Activated T-cell treated with anti-CD3 and anti-CD28 coated beads, Interleukin-2, amount 50 U/mL, for 24 hours (primary cell): ENCODE measurements at regions not wholly inside any gene's neighbourhood (a gene's known extent, or its start where the extent isn't known, plus 50 kb on each side); places are given as distances from the start of the nearest gene placed in this dataset.

Experiments
- DNase-seq: peaks from one replicate; pipeline ENCODE4 v3.0.0-alpha.2; 2020
- H3K27ac Mint-ChIP-seq: 2 replicates; pipeline ENCODE4 v1.8.0; 2020; ENCODE audit warnings: mild to moderate bottlenecking, mixed read lengths
- H3K27me3 Mint-ChIP-seq: 2 replicates; pipeline ENCODE4 v1.8.0; 2020; ENCODE audit warnings: mixed read lengths
- H3K36me3 Mint-ChIP-seq: 2 replicates; pipeline ENCODE4 v1.8.0; 2020; ENCODE audit warnings: low read depth, mixed read lengths
- H3K4me1 Mint-ChIP-seq: 2 replicates; pipeline ENCODE4 v1.8.0; 2020; ENCODE audit warnings: low read depth, mixed read lengths
- H3K4me3 Mint-ChIP-seq: 2 replicates; pipeline ENCODE4 v1.8.0; 2020; ENCODE audit warnings: mild to moderate bottlenecking, moderate library complexity, mixed read lengths
- H3K9me3 Mint-ChIP-seq: 2 replicates; pipeline ENCODE4 v1.8.0; 2020; ENCODE audit warnings: mixed read lengths

DNA sequence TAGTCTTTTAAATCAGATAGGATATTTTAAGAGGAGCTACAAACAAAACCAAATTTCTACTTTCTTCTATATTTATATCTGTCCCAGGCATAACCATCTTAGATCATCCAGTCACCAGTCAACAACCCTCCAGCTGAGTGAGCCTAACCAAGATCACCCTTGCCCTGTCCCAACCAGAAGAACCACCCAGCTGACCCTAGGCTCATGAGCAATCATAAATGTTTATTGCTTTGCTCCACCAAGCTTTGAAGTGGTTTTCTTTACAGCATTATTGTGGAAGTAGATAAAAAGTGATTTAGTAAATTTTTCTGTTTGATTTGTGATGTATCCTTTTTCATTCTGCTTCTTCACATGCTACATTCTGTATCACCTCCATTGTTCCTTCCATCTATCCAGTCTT, 167.2 kb upstream of the PIEZO2 start:
- Mint-ChIP-seq H3K9me3 (no peaks in the 10 kb centered on the region), H3K36me3 (no peaks in the 10 kb centered on the region), H3K27me3 (no peaks in the 10 kb centered on the region), H3K4me3 (no peak overlapping the region), H3K27ac (no peak overlapping the region), H3K4me1 (no peaks in the 10 kb centered on the region)
- no peak for DNase-seq

DNA sequence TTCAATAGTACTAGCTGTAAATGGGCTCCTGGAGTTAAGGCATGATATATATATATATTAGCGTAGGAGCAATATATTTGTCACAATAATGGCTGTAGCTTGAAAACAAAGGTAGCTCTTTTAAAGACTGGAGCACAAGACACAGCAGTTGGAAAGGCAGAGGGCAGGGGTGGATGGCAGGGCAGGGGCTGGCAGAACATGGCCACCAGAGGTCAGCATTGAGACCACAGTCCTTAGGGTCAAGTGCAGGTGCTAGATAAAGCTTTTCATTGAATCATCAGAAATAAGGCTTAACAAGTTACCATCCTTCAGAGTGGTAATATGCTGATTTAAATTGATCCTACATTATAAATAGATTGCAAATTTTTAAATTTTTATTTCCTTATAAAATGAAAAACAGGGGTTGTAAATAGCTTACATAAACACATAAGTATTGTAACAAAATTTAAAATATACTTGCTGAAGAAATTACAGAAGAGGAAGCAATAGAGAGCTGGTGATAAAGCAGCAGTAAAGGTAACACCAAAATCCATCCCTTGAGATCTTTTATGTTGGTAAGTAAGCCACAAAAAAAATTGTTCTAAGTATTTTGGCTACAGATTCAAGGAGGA, 161.2 kb upstream of the PIEZO2 start:
- no peak for DNase-seq
- H3K4me1 Mint-ChIP-seq: peaks cover 6% of the 10 kb centered on the region
- H3K4me3 Mint-ChIP-seq: no peak overlapping the region
- no peaks in the 10 kb centered on the region for H3K36me3 Mint-ChIP-seq
- H3K9me3 Mint-ChIP-seq: no peaks in the 10 kb centered on the region
- peaks cover 8% of the 10 kb centered on the region for H3K27me3 Mint-ChIP-seq
- no peak overlapping the region for H3K27ac Mint-ChIP-seq

DNA sequence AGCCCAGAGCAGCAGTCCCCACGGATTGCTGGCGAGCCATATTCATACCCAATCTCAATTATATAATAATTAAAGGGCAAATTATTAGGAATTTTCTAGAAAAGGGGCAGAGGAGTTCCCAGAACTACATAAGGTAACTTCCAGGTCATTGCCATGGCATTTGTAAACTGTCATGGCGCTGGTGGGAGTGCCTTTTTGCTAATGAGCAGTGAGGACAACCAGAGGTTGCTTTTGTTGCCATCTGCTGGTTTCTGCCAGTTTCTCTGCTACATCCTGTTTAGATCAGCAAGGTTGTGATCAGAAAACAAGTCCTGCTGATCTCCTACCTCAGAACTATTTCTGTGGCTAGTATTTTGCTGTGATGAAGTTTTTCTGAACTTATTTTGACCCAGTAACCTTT, 159.8 kb upstream of the PIEZO2 start:
- Mint-ChIP-seq H3K27me3 (peaks cover 8% of the 10 kb centered on the region), H3K9me3 (peaks cover 3% of the 10 kb centered on the region), H3K27ac (no peak overlapping the region), H3K4me1 (peaks cover 6% of the 10 kb centered on the region), H3K36me3 (no peaks in the 10 kb centered on the region), H3K4me3 (no peak overlapping the region)
- no peak for DNase-seq

DNA sequence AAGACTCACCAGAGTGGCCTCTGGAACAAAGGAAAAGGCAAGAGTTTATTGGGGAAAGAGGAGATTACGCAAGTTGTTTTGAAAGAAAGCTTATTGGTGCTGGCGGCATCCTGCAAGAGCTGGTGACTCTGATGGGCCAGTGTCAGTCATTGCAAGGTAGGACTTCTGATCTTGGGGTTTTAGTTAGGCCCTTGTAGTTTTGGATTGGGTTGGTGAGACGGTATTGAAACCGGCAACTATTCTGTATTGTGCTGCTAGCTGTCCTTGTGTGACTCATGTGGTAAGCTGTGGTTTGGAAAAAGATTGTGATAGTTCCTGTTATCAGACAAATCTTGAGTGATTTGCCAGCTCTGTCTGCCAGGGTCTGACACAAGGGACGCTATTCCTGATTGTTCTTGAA, 159.1 kb upstream of the PIEZO2 start:
- peaks cover 6% of the 10 kb centered on the region for H3K4me1 Mint-ChIP-seq
- peaks cover 3% of the 10 kb centered on the region for H3K9me3 Mint-ChIP-seq
- no peak overlapping the region for H3K27ac Mint-ChIP-seq
- no peak overlapping the region for H3K4me3 Mint-ChIP-seq
- H3K36me3 Mint-ChIP-seq: no peaks in the 10 kb centered on the region
- DNase-seq: no peak
- H3K27me3 Mint-ChIP-seq: peaks cover 8% of the 10 kb centered on the region

GRCh38 chr18:11307716-11308115, 158.3 kb upstream of the PIEZO2 start:
- H3K36me3 Mint-ChIP-seq: no peaks in the 10 kb centered on the region
- H3K4me1 Mint-ChIP-seq: peaks cover 6% of the 10 kb centered on the region
- H3K27ac Mint-ChIP-seq: no peak overlapping the region
- H3K4me3 Mint-ChIP-seq: no peak overlapping the region
- H3K9me3 Mint-ChIP-seq: peaks cover 3% of the 10 kb centered on the region
- DNase-seq: no peak
- peaks cover 8% of the 10 kb centered on the region for H3K27me3 Mint-ChIP-seq

- Mint-ChIP-seq H3K27me3 (peaks cover 8% of the 10 kb centered on the region), H3K4me3 (no peak overlapping the region), H3K36me3 (no peaks in the 10 kb centered on the region), H3K4me1 (peaks cover 6% of the 10 kb centered on the region), H3K9me3 (peaks cover 15% of the 10 kb centered on the region), H3K27ac (no peak overlapping the region)
- DNase-seq: no peak
Observed at GRCh38 chr18:11305507-11305906, 156.1 kb upstream of the PIEZO2 start.

DNA sequence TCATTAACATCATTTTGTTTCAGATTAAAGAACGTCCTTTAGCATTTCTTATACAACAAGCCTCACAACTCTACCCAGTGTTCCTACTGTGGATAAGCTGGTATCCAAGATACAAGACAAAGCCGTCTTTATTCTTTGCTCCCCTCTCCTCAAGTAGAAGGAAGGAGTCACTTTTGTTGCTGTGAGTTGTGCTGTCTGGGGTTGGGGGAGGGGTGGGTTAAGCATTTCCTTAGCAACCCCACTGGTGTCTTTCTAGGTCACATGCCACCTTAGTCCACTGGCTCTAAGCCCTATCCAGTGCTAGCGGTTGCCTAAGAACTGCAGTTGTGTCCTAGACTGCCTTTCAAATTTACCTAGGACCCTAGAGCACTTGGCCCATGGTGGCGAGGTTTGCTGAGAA, 155.6 kb upstream of the PIEZO2 start:
- no peaks in the 10 kb centered on the region for H3K36me3 Mint-ChIP-seq
- H3K9me3 Mint-ChIP-seq: peaks cover 18% of the 10 kb centered on the region
- H3K27ac Mint-ChIP-seq: no peak overlapping the region
- DNase-seq: no peak
- H3K4me1 Mint-ChIP-seq: peaks cover 6% of the 10 kb centered on the region
- H3K4me3 Mint-ChIP-seq: no peak overlapping the region
- H3K27me3 Mint-ChIP-seq: peaks cover 8% of the 10 kb centered on the region

DNA sequence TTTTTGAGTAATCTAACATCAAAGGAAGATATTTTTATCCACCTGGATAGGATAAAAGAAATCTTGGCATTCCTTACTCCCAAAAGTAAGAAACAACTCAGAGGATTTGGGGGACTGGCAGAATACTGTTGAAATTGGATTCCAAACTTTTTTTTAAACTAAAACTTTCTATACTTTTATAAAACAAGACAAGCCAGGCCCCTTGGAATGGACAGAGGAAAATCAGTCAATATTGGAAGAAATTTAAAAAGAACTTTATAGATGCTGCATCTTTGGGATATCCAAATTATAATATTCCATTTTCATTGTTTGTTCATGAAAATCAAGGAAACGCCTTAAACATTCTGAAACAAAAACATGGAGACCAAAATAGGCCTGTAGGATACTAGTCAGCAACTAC, 147.6 kb upstream of the PIEZO2 start:
- no peak overlapping the region for H3K4me3 Mint-ChIP-seq
- no peak for DNase-seq
- peaks cover 23% of the 10 kb centered on the region for H3K9me3 Mint-ChIP-seq
- no peaks in the 10 kb centered on the region for H3K36me3 Mint-ChIP-seq
- H3K27me3 Mint-ChIP-seq: no peaks in the 10 kb centered on the region
- no peak overlapping the region for H3K27ac Mint-ChIP-seq
- no peaks in the 10 kb centered on the region for H3K4me1 Mint-ChIP-seq

GRCh38 chr18:11293794-11294193, 144.4 kb upstream of the PIEZO2 start:
- no peak overlapping the region for H3K27ac Mint-ChIP-seq
- H3K9me3 Mint-ChIP-seq: peaks cover 3% of the 10 kb centered on the region
- H3K4me3 Mint-ChIP-seq: no peak overlapping the region
- no peaks in the 10 kb centered on the region for H3K4me1 Mint-ChIP-seq
- H3K36me3 Mint-ChIP-seq: no peaks in the 10 kb centered on the region
- H3K27me3 Mint-ChIP-seq: no peaks in the 10 kb centered on the region
- no peak for DNase-seq

GRCh38 chr18:11290786-11291185, 141.4 kb upstream of the PIEZO2 start:
- Mint-ChIP-seq H3K4me3 (no peak overlapping the region), H3K36me3 (no peaks in the 10 kb centered on the region), H3K27me3 (no peaks in the 10 kb centered on the region), H3K4me1 (no peaks in the 10 kb centered on the region), H3K9me3 (no peaks in the 10 kb centered on the region), H3K27ac (no peak overlapping the region)
- no peak for DNase-seq

DNA sequence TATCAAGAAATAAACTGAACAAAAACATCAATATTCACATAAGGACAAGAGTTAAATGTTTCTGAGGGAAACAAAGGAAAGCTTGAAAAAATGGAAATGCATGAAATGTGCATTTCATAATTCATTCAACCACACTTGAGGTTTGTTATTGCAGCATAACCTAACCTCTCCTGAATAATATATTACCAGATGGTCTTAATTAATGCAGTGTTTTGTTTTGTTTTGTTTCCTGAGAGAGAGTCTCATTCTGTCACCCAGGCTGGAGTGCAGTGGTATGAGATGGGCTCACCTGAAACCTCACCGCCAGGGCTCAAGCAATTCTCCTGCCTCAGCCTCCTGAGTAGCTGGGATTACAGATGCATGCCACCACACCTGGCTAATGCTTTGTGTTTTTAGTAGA, 139.9 kb upstream of the PIEZO2 start:
- no peaks in the 10 kb centered on the region for H3K36me3 Mint-ChIP-seq
- H3K4me1 Mint-ChIP-seq: no peaks in the 10 kb centered on the region
- DNase-seq: no peak
- no peaks in the 10 kb centered on the region for H3K9me3 Mint-ChIP-seq
- H3K4me3 Mint-ChIP-seq: no peak overlapping the region
- no peaks in the 10 kb centered on the region for H3K27me3 Mint-ChIP-seq
- H3K27ac Mint-ChIP-seq: no peak overlapping the region

DNA sequence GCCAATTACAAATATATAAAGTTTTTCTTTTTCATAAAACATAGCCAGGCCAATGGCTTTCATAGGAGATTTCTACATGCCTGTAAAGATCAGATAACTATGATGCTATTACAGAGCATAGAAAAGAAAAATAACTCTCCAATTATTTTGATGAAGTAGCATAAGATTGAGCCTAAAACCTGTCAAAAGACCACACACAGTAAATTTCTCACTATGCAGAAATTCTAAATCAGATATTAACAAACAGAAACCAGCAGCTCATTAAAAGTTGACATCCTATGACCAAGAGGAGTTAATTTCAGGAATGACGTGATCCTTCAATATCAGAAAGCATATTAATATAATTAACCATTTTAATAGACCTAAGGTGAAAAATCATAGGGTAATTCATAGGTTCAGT, 139.0 kb upstream of the PIEZO2 start:
- no peak overlapping the region for H3K27ac Mint-ChIP-seq
- H3K4me3 Mint-ChIP-seq: no peak overlapping the region
- H3K4me1 Mint-ChIP-seq: no peaks in the 10 kb centered on the region
- no peaks in the 10 kb centered on the region for H3K9me3 Mint-ChIP-seq
- H3K36me3 Mint-ChIP-seq: no peaks in the 10 kb centered on the region
- H3K27me3 Mint-ChIP-seq: no peaks in the 10 kb centered on the region
- no peak for DNase-seq

DNA sequence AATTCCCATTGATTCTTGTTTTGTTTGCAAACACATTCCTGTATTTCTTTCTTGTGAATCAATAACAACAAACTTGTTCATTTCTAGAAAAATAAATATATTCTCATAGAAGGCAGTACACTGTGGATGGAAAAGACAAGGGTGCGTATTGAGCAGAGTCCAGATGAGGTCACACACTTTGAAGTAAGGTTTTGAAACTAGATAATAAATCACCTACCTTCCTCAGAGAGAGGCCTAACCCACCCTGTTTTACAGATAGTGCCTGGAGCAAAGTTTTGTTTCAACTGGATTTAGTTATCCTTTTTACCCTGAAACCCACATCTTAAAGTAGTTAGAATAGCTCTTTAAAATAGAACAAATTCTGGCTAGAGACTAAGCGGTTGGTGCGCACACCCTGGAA, 137.1 kb upstream of the PIEZO2 start:
- H3K36me3 Mint-ChIP-seq: no peaks in the 10 kb centered on the region
- no peak for DNase-seq
- H3K9me3 Mint-ChIP-seq: no peaks in the 10 kb centered on the region
- no peak overlapping the region for H3K4me3 Mint-ChIP-seq
- H3K27me3 Mint-ChIP-seq: no peaks in the 10 kb centered on the region
- H3K27ac Mint-ChIP-seq: no peak overlapping the region
- no peaks in the 10 kb centered on the region for H3K4me1 Mint-ChIP-seq

DNA sequence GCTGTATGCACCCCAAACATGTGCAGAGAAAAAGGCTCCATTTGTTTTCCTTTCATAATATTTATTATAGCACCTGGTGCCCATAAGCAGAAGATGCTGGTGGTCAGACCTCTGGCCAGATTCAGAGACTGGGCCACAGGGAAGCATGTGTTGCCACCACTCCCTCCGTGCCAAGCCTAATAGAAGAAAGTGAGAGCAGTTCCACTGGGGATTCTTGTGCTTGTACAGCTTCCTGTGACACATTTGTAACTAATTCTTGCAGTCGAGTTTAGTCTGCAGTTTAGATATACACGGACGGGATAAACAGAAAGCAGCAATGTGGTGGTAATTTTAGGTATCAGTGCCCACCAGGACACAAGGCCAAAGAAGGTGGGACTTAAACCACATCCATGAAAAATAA, 135.4 kb upstream of the PIEZO2 start:
- no peak overlapping the region for H3K27ac Mint-ChIP-seq
- no peak overlapping the region for H3K4me3 Mint-ChIP-seq
- H3K27me3 Mint-ChIP-seq: no peaks in the 10 kb centered on the region
- no peaks in the 10 kb centered on the region for H3K9me3 Mint-ChIP-seq
- H3K36me3 Mint-ChIP-seq: no peaks in the 10 kb centered on the region
- no peak for DNase-seq
- H3K4me1 Mint-ChIP-seq: no peaks in the 10 kb centered on the region

- Mint-ChIP-seq H3K4me1 (no peaks in the 10 kb centered on the region), H3K36me3 (no peaks in the 10 kb centered on the region), H3K27ac (no peak overlapping the region), H3K4me3 (no peak overlapping the region), H3K27me3 (no peaks in the 10 kb centered on the region), H3K9me3 (no peaks in the 10 kb centered on the region)
- no peak for DNase-seq
Observed at GRCh38 chr18:11284349-11284748, 135.0 kb upstream of the PIEZO2 start.

DNA sequence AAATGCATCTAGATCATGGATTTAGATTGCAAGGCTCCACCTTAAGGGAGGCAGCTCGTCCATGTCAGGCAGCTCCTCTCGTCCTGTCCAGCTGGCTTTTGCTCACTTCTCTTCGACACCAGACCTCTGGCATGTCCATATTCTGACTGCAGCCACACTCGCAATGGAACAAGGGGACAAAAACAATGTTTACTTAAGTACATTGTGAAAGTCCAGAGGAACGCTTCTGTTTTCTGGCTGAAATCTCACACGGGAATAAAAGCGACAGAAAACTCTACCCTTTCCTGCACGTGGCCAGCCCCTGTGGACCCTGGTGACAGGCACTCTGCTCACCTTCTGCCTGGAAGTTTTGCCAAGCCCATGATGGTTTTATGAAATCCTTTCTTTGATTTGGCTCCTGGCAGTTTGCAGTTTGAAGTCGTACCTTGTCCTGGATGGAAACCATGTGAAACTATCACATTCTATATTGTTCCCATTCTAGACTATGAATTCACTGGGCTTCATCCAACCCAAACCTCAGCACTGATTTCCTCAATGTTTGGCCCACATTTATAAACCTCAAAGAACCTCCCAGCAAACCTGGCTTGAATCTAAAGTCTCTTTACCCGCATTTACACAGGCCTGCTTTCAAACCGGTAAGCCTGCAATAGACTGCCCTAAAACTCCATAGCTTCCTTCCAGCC, 134.3 kb upstream of the PIEZO2 start:
- Mint-ChIP-seq H3K36me3 (no peaks in the 10 kb centered on the region), H3K9me3 (no peaks in the 10 kb centered on the region), H3K4me1 (no peaks in the 10 kb centered on the region), H3K4me3 (no peak overlapping the region), H3K27me3 (no peaks in the 10 kb centered on the region), H3K27ac (no peak overlapping the region)
- no peak for DNase-seq
